ENCODE measurements at regions not wholly inside any gene's neighbourhood (a gene's known extent, or its start where the extent isn't known, plus 50 kb on each side); places are given as distances from the start of the nearest gene placed in this dataset.

DNA sequence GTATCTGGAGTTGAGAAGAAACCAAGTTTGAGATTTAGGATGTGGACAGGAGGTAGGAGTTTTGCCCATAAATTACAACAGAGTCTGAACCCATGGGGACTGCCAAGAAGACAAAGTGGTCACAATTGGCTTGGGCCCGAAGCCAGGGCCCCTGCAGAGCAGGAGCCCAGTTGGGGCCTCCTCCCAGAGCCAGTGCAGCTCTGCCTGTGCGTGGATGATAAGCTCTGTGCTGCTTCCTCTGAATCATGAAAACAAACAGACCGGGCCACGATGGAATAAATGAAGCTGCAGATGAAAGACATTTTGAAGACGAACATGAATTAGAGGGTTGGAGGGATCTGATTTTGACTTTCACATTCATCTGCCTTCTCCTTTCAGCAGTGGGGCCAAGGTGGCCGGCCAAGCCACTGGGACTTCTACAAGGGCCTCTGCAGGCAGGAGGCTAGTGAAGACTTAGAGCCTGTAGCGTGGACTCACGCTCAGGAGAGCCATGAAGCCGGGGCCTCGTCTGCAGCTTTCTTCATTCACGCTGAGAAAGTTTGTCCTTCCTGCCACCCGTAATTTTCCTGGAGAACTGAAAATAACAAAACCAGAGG, 156.8 kb upstream of the LYZL1 start:
- TF ChIP-seq, protein P1, sequence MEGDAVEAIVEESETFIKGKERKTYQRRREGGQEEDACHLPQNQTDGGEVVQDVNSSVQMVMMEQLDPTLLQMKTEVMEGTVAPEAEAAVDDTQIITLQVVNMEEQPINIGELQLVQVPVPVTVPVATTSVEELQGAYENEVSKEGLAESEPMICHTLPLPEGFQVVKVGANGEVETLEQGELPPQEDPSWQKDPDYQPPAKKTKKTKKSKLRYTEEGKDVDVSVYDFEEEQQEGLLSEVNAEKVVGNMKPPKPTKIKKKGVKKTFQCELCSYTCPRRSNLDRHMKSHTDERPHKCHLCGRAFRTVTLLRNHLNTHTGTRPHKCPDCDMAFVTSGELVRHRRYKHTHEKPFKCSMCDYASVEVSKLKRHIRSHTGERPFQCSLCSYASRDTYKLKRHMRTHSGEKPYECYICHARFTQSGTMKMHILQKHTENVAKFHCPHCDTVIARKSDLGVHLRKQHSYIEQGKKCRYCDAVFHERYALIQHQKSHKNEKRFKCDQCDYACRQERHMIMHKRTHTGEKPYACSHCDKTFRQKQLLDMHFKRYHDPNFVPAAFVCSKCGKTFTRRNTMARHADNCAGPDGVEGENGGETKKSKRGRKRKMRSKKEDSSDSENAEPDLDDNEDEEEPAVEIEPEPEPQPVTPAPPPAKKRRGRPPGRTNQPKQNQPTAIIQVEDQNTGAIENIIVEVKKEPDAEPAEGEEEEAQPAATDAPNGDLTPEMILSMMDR (IDR thresholded peaks at IDR 0.05; ENCODE audit: control extremely low read depth, extremely low read depth, low read depth, missing control alignments) = no peak
- CTCF ChIA-PET = interaction anchor here (0.8 to 1.7 kb wide), 4 partner anchors 8 to 468 kb away, joined by 3 to 8 read pairs (median 5); no protein-coding TSS in a partner anchor
- no peak for DNase-seq (ENCODE audit: extremely low spot score)
- POLR2A ChIA-PET = no interaction called here

GRCh38 chr10:29132551-29133111, 156.2 kb upstream of the LYZL1 start:
- DNase-seq (ENCODE audit: extremely low spot score) = no peak
- POLR2A ChIA-PET = no interaction called here
- TF ChIP-seq, protein P1 (IDR thresholded peaks at IDR 0.05; ENCODE audit: control extremely low read depth, extremely low read depth, low read depth, missing control alignments) = no peak
- CTCF ChIA-PET = interaction anchor here (1.3 kb wide), 1 partner anchor 172 kb away, joined by 4 read pairs; no protein-coding TSS in a partner anchor

- TF ChIP-seq, protein P1 (IDR thresholded peaks at IDR 0.05; ENCODE audit: control extremely low read depth, extremely low read depth, low read depth, missing control alignments) = no peak
- POLR2A ChIA-PET = no interaction called here
- CTCF ChIA-PET = interaction anchor here (0.8 to 1.1 kb wide), 2 partner anchors 9 to 23 kb away, joined by 3 read pairs; no protein-coding TSS in a partner anchor
- no peak for DNase-seq (ENCODE audit: extremely low spot score)
These were observed 153.5 kb upstream of the LYZL1 start for GRCh38 chr10:29135337-29135736.

GRCh38 chr10:29136411-29136810, 152.5 kb upstream of the LYZL1 start:
- TF ChIP-seq, protein P1 (IDR thresholded peaks at IDR 0.05; ENCODE audit: control extremely low read depth, extremely low read depth, low read depth, missing control alignments) = no peak
- no peak for DNase-seq (ENCODE audit: extremely low spot score)
- ChIA-PET POLR2A (no interaction called here), CTCF (interaction anchor here (1.0 to 1.1 kb wide), 3 partner anchors 9 to 14 kb away, joined by 3 to 4 read pairs (median 3); no protein-coding TSS in a partner anchor)

DNA sequence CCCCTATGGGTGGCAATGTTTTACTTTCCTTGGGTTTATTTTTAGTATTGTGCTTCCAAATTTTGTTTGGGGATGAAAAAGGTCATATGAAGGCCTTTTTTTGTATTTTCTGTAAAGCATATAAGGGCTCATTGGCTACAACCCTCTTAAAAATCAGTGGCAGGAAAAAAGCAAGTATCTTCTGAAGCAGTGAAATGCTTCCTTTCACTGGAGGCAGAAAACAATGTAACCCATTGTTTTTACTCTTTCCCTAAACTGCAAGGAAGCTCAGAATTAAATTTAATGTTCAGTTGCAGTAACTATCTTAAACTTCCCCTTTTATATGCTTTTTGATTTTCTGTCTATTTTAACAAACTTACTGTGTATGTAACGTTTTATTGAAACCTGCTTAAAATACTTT, 148.7 kb upstream of the LYZL1 start:
- DNase-seq (ENCODE audit: extremely low spot score) = no peak
- POLR2A ChIA-PET = no interaction called here
- CTCF ChIA-PET = interaction anchor here (1.4 to 1.5 kb wide), 2 partner anchors 9 to 13 kb away, joined by 3 to 4 read pairs; no protein-coding TSS in a partner anchor
- TF ChIP-seq, protein P1 (IDR thresholded peaks at IDR 0.05; ENCODE audit: control extremely low read depth, extremely low read depth, low read depth, missing control alignments) = no peak

- POLR2A ChIA-PET = no interaction called here
- DNase-seq (ENCODE audit: extremely low spot score) = no peak
- TF ChIP-seq, protein P1 (IDR thresholded peaks at IDR 0.05; ENCODE audit: control extremely low read depth, extremely low read depth, low read depth, missing control alignments) = no peak
These were observed 147.9 kb upstream of the LYZL1 start for GRCh38 chr10:29140991-29141390.

More at GRCh38 chr10:29140991-29141390, 147.9 kb upstream of the LYZL1 start:
- CTCF ChIA-PET = interaction anchor here (0.6 kb wide), 1 partner anchor 387 kb away, joined by 3 read pairs; no protein-coding TSS in a partner anchor

Data from GM10248 (cell line).